CD4-positive, alpha-beta T cell treated with Interleukin-1 beta for 1 hour (primary cell): ENCODE measurements at regions not wholly inside any gene's neighbourhood (a gene's known extent, or its start where the extent isn't known, plus 50 kb on each side); places are given as distances from the start of the nearest gene placed in this dataset.
"Not testable (repeated sequence)": the region's sequence is repeated elsewhere in the genome, so short reads cannot be mapped to it uniquely, and the experiment has no call there.

ENCODE experiments used
- DNase-seq, 2 donors: peaks; one replicate each; pipeline ENCODE4 v3.0.0-alpha.2; 2020 to 2022

DNA sequence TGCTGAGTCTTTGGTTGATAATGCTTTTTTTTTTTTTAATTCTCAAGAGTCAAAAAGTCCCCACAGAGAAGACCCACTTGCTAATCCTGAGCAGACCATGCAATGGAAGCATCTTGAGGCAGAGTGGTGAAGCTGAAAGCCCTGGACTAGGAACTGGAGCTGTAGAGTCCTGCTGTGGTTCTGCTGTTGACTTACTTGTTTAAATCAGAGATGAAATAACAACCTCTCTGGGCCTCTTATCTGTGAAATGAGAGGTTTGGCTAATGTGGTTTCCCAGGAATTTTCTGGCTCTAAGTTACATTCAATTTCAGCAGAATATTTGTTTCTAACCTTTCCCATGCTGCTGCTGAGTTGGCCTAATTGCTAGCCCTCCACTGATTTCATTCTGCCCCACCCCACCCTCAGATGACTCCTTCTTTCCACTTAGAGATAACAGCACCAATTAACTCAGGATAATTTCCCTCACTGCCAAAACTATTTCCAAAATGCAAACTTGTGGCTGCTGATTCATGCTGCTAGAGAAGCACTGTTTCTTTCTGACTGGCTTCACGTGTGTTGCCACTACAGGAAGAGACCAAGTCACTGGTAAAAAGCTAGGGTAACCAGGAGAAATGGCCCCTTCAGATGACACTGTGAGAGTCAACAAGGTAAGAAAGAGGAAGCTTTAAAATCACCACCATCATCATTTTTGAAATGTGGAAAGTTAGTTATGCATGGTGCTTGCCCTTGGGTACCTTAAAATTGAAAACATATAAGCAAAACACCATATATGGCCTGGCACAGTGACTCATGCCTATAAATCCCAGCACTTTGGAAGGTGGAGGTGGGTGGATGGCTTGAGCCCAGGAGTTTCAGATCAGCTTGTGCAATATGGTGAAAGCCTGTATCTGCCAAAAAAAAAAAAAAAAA lies 326.4 kb downstream of the DCHS2 start:
- no peak for DNase-seq

DNA sequence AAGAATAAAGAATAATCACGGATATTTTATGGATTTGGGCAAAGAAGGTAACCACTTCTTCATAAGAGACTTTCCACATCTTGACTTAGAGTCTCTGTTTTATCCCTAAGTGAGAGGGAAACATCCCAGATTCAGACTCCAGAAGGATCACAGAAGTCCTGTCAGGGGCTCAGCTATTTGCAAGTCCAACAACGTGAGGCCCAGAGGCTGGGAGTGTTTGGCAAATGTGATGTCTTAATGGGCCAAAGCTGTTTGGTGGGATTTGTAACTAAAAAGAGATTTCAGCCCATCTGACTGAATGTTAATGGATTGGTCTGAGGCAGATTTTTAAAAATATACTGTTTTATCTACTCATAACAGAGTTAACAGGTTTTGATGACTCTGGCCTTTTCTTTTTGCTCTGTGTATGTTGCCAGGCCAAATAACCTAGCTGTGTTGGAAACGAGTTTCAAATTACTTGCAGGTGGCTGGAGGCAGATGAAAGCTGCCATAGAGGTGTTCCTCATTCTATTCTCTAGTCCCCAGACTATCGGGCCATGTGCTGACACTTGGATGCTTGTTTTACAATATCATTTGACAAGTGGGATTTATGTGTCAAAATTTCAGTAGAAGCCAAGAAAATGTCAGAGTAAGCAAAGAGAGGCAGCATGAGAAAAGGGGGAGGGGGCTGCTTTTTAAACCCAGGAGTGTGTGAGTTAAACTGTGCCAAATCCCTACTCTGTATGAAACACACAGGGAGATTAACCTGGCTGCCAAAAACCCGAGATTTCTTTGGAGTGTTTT lies 330.9 kb downstream of the DCHS2 start:
- DNase-seq = no peak

DNA sequence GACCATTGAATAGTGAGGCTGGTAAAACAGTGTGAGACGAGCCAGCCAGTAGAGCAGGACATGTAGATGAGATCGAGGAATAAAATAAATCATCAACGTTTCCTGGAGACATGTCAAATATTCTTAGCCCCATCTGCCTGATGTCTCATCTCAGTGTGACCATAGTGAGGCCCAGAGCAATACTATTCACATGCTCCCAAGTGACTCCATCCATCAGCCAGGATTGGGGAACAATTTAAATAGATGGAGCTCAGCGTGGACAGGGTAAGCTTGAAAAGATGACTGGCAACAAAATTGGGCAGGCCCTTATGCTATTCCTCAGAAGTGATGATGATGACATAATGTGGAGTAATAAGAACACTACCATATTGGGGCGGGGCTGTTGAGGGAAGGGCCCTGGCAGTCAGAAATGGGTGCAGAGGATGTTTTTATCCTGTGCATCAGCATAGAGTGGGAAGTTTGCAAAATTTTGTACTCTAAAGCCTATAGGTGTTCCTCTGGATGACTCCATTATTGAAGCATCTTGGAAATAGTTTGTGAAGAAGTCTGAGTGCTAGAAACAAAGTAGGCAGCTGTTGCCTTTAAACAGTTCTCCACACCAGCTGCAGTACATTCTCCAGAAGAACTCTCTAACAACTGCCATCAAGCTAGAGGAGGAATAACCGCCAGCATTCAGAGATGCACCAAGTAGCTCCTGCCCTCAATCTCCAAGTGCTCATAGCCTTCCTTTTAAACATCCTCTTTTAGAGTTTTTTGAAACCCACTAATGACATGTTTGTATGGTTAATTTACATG lies 333.0 kb downstream of the DCHS2 start:
- no peak for DNase-seq

DNA sequence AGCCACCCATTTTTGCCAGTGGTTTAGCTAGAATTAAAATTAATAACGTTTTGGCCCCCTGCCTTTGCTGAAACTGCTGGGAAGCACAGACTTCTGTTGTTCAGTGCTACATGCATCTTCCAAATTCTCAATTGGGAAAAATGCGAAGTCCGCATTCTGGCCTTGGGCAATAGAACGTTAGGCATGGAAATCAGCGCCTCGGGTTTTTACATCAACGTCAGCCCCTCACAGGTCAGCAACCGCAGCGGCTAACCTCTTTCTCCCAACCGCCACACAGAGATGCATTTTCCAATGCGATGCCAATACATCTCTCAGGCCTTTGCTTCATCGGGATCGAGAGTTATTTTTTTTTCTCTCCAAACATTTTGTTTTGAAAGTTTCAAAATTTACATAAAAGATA lies 339.1 kb downstream of the DCHS2 start:
- DNase-seq = no peak

DNA sequence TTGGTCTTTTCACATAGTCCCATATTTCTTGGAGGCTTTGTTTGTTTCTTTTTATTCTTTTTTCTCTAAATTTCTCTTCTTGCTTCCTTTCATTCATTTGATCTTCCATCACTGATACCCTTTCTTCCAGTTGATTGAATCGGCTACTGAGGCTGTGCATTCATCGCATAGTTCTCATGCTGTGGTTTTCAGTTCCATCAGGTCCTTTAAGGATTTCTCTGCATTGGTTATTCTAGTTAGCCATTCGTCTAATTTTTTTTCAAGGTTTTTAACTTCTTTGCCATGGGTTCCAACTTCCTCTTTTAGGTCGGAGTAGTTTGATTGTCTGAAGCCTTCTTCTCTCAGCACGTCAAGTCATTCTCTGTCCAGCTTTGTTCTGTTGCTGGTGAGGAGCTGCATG lies 342.4 kb downstream of the DCHS2 start:
- DNase-seq = not testable (repeated sequence)

DNA sequence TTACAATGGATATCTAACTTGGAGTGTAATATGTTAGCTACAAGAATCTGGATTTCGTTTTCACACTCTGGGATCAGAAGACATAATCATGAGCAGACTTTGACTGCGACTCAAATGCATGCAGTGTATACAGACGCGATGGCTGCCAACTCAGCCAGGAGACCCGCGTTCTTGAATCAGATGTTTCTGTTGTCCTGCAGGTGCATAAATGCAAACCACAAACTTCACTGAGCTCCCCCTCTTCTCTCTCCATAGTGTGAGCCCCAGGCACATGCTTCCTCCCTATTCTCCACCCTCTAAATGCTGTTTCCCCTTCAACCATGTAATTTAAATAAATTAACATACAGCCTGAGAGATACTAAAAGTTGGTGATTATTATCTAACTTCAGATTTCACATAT lies 347.9 kb downstream of the DCHS2 start:
- DNase-seq = no peak

DNA sequence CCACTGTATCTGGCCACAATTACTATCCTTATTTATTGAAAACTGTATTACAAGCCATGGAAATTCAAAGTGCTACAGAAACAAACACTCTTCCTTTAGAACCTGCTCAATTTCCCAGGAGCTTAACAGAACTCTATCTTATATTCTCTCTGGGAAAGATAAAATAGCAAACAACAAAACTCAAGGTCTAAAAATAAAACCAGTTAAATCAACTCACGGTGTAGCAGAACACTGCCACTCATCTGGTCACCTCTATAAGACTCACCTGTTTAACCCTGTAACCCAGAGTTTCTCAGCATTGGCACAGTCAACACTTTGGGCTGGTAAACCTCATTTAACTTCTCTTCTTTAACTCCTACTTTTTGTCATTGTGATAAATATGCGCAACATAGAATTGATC lies 348.9 kb downstream of the DCHS2 start:
- no peak for DNase-seq

DNA sequence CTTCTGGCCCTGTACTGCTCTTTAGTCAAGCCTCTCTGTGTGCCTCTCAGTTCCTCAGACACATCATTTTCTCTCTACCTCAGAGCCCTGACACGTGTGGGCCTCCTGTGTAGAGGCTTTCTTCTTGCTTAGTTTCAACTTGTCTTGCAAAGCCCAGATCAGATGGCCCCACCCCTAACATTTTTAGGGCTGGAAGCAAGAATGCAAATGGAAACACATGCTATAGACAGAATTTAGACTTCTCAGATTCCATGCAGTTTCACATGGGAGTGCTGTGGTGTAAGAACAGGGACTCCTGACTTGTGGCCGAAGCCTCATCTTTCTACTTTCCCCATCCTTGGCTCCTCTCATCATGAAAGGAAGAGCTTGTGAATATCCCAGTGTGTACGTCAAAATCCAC lies 350.7 kb downstream of the DCHS2 start:
- DNase-seq = no peak

DNA sequence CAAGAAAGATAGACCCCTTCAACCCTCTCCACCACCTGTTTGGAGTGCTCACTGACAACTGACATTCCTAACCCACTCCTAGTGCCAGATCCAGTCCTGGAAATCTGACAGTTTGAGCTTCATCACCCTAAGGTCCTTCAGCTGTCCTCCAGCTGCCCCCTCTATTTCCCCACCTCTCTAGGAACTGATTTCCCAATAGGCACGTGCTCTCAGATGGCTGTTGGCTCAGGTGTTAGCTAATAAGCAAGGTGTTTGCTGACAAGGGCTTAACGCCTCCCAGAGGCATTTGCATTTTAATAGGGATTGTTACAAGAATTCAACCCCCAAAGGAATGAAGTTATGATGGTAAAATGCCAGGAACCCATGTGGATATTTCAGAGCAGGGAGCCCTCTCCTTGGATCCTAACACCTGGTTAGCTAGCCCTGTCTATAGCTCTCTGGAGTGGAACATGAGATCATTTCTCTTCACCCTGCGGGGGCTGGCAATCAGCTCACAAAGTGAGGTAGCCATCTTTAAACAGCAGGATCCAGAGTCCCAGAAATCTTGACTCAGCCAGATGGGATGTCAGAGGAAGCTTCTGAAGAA lies 348.5 kb upstream of the SFRP2 start:
- DNase-seq = no peak

DNA sequence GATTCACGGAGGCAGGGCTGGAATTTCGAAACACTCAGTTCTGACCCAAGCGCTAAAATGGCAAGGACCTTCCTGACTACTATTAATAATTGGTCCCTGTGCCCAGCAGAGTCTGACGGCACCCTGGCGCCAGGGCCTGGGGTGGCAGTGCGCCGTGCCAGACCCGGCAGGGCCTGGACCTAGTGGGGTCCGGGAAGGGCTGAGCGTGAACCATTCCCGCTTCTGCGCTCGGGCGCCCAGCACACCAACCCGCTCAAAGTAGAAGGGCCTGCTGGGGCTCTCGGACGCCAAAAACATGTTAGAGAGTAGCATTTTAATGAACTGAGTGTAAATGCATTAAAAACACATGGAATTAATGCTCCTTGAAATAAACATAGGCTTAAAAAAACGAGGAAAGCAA lies 346.7 kb upstream of the SFRP2 start:
- DNase-seq = no peak

DNA sequence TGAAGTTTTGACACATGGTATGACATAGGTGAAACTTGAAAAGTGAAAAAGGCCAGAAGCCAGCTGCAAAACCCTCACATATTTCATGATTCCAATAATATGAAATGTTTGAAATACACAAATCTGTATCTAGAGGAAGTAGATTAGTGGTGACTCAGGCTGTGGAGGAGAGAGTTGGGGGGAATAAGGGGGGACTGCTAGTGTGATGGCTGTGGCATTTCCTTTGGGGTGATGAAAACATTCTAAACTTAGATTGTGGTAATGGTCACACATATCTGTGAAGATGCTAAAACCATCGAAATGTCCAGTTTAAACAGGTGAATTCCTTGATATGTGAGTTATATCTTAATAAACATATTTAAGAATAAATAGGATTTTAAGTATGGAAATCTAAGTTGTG lies 343.5 kb upstream of the SFRP2 start:
- no peak for DNase-seq

DNA sequence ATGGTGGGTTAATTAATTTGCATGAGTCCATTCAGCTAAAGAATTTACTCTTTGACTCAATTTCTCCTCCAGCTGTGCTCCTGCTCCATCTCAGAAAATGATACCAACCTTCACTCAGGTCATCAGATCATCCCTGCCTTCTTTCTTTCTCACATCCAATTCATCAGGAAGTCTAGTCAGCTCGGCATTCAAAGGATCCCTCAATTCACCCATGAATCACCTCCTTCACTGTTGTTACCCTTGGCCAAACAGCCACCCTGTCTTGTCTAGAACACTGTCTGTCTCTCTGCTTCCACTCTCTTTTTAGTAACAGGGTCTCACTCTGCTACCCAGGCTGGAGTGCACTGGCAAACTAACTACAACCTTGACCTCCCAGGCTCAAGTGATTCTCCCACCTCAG lies 337.4 kb upstream of the SFRP2 start:
- DNase-seq = no peak

DNA sequence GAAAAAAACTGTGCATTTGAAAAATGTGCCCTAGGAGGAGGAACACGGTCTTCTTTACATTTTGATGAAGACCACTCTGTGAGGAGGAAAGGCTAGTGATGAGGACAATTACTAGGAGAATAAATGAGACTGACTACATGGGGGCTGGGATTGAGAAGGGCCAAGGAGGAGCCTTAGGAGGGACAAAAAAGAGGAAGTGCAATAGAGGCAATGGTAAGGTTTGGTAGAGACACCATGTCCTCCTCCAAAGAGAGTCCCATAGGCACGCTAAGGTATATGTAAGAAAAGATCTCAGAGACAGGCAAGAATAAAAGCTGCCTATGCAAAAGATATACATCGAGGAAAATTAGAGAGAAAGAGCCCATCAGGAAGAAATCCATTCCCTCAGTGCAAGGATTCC lies 336.5 kb upstream of the SFRP2 start:
- no peak for DNase-seq

DNA sequence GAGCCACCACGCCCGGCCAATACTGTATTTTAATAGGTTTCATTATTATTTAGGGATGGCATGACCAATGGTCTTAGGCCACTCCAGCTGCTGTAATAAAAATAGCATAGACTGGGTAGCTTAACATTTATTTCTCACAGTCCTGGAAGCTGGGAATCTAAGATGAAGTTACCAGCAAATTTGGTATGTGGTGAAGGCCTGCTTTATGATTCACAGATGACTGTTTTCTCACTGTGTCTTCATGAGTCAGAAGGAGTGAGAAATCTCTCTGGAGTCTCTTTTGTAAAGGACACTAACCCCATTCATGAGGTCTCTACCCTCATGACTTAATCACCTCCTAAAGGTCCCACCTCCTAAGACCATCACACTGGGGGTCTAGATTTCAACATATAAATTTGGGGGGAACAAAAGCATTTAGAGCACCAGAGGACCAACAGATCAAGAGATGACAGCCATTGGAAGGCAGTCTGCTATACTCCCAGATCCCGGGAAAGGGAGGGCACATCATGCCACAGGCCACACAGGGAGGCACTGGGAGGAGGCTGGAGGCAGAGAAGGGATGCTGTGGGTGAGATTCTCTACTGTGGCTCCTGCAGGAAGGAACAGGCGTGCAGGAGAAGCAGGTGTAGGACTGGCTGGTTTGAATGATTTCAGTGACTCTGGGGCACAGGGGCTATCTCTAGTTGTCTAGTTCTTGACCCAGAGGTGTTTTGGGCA lies 335.8 kb upstream of the SFRP2 start:
- no peak for DNase-seq

DNA sequence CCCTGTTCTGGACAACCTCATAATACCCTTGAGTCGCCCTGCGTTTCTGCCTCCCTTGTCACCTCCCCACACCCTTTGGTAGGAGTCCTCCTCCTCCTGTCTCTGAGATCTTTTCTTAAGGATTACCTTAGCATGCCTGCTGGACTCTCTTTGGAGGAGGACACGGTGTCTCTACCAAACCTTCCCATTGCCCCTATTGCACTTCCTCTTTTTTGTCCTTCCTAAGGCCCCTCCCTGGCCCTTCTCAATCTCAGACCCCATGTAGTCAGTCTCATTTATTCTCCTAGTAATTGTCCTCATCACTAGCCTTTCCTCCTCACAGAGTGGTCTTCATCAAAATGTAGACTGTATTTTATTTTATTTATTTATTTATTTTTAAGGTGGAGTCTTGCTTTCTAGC lies 335.0 kb upstream of the SFRP2 start:
- no peak for DNase-seq

DNA sequence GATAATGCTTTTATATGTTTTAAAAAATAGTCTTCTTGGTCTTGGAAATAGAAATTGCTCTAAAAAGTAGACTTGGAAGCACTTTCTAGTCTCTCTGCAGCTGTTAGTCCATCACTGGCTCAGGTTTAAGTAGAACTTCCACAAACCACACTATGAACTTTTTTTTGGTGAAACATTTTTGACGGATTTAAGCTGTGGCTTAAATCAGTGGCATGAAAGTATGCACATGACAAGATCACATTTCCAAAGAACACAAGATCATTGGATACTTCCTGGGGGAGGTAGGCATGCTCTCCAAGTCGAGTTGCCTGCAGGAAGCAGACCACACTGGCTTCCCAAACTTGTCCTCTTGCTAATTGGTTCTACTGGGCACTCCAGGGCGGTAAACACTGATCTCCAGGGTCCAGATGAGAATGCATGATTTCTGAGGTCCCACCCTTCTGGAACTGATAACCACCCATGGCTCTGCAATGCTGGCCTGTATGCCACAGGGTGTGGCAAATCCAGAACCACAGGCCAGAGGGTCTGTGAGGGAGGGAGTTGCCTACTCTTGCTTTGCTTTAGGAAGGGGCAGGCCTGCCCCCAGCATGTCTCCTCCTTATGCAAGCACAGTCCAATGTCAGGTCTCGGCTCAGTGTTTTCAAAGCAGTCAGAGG lies 331.9 kb upstream of the SFRP2 start:
- DNase-seq = no peak

DNA sequence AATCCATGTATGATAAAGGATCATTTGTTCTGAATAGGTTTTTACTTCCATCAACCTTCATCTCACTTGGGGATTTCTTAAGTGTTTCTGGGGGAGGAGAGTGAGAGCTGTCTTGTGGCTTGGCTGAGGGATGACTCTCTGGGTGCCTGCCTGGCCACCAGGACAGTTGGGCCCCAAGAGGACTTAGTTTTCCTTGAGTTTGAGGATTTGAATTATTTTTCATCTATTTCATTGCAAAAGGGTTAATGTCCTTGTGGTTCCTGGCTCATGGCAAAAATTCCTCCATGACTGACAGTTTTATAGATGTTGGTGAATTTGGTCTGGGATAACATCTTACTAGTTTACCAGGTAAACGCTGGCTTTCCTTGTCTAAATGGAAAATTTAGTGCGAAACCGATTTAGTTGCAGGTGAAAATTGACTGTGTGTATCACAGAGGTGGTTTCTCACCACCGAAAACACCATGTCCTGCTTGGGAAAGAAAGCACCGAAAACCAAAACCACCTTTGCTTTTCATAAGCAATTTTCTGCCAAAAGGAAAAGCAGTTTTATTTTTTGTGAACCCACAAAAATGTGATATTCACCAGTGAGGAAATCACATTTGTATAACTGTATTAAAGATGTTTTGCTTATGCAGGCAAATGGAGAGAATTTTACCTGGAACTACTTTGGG lies 331.3 kb upstream of the SFRP2 start:
- DNase-seq = no peak

DNA sequence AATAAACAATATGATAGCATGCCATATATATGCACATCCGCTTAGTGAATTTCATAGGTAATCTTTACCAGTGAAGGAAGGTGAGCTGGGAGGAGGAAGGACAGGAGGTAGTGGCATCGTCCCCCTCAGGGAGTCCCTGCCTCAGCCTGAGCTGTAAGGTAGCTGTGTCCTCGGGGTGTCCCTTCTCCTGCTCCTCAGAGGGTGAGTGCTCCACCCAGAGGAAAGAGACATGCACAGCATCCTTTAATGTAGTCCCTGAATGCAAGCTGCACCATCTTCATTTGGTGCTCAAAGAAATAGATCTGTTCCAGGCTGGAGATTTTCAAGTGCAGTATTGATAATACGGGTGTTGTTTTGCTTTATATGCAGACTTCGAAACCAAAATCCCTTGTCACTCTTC lies 330.4 kb upstream of the SFRP2 start:
- DNase-seq = no peak

DNA sequence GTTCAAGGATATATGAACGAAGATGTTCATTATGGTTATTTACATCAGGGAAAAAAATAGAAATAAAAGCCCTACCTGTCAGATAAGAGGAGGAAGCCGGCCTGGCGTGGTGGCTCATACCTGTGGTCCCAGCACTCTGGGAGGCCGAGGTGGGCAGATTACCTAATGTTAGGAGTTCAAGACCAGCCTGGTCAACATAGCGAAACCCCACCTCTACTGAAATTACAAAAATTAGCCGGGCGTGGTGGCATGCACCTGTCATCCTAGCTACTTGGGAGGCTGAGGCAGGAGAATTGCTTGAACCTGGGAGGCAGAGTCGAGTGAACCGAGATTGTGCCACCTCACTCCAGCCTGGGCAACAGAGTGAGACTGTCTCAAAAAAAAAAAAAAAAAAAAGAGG lies 328.8 kb upstream of the SFRP2 start:
- DNase-seq = not testable (repeated sequence)

DNA sequence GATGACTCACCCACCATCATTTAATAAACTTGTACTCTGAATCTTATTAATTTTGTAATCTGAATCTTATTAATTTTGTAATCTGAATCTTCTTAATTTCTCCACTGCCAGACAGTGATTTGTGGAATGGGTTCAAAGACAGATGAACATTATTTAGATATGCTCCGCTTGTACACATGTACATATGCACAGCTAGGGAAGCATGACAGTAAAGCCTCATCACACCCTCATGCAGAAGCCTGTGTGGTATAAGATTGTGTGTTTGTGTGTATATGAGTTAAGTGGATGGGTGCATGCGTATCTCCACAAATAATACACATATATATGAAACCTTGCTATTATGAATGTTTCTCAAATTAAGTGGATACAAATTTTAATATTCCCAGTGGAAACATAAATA lies 318.5 kb upstream of the SFRP2 start:
- no peak for DNase-seq

DNA sequence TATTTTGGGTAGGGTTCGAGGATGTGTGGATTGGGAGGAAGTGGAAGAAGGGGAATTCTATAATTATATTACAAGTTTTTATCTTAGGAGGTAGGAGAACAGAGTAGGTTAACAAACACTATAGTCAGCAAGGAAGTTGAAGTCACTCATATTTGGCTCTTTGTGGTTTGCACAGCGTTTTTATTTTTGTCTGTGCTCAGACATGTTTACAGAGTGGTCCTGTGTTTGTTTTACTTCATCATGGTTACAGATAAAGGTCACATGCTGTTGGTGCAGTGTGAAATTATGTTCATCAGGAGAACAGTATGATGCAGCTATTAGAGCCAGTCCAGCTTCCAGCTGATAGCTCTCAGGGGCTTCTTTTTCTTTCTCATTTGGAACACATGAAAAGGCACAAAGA lies 299.9 kb upstream of the SFRP2 start:
- DNase-seq = no peak
